AG09309 (cell line): ENCODE measurements at regions not wholly inside any gene's neighbourhood (a gene's known extent, or its start where the extent isn't known, plus 50 kb on each side); places are given as distances from the start of the nearest gene placed in this dataset.

Experiments used
- DNase-seq: peaks from one replicate; pipeline ENCODE4 v3.0.0-alpha.2; 2010; ENCODE audit warnings: low read depth
- H3K4me3 ChIP-seq: 2 replicates; pipeline ENCODE4 v1.5.1; 2011; ENCODE audit warnings: mild to moderate bottlenecking, low read depth, low read length, moderate library complexity; ENCODE audit not compliant: control insufficient read depth
- TF ChIP-seq, protein P1 (sequence below): IDR thresholded peaks from 2 replicates; pipeline ENCODE4 v1.5.1; 2011; ENCODE audit warnings: mild to moderate bottlenecking, low read depth, low read length, inconsistent platforms; ENCODE audit not compliant: insufficient read depth, control insufficient read depth; ENCODE audit errors: missing control alignments

DNA sequence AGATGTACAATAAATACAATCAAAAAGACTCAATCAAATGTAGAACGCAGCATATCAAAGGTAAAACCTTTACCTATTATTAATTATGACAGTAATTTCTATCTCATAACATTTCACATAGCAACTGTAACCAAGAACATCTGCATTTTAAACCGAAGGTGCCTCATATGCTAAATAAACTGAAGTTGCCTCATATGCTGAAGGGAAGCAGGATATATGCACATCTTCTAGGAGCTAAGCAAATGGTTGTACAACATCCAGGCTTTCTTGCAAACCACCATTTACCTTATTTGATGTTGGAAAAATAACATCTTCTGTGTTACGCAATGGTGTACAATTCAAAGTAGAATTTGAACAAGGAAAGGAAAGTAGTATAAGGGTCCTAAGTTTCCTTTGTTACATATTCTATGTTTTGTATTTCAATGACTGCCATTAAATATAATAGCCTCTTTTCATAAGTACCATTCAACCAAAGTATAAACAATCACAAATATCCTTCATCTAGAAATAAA lies 145.9 kb downstream of the SATB1 start:
- TF ChIP-seq, protein P1, sequence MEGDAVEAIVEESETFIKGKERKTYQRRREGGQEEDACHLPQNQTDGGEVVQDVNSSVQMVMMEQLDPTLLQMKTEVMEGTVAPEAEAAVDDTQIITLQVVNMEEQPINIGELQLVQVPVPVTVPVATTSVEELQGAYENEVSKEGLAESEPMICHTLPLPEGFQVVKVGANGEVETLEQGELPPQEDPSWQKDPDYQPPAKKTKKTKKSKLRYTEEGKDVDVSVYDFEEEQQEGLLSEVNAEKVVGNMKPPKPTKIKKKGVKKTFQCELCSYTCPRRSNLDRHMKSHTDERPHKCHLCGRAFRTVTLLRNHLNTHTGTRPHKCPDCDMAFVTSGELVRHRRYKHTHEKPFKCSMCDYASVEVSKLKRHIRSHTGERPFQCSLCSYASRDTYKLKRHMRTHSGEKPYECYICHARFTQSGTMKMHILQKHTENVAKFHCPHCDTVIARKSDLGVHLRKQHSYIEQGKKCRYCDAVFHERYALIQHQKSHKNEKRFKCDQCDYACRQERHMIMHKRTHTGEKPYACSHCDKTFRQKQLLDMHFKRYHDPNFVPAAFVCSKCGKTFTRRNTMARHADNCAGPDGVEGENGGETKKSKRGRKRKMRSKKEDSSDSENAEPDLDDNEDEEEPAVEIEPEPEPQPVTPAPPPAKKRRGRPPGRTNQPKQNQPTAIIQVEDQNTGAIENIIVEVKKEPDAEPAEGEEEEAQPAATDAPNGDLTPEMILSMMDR: no peak
- no peak for DNase-seq
- H3K4me3 ChIP-seq: no peak overlapping the region

DNA sequence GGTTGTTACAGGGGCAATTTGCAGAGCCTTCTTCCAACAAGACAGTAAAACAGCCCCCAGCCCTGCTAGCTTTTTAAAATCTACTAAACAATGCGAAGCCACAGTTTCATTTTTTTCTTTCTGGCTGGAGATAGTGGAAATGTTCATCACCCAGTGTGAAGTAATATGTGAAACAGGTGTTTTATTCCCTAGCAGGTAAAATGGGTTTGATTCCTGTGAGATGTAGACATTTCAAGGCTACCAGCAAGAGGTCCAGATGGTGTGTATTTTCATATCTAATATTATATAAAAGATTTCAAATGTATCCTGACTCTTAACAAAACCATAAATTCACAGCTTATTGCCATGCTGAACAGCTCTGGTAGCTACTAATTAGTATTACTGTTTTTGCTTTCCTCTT lies 160.3 kb downstream of the SATB1 start:
- DNase-seq: no peak

DNA sequence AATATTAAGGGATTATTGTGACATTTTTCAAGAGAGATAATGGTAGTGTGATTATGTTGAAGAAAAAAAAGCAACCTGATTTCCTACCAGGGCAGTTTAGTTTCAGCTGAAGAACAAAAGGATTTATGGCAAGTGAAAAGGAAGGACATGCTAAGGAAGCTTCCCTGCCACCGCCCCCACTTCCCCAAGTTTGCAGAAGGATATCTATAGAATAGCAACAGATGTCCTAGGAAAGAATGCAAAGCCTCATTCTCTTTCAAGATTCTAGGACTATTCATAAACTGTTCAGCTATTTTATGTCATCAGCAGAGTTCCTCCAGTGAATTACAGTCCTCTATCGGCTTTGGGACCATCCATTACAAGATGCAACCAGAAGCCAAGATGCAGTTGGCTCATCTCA lies 160.8 kb downstream of the SATB1 start:
- no peak overlapping the region for H3K4me3 ChIP-seq
- DNase-seq: no peak
- TF ChIP-seq, protein P1: no peak

More for the DNA sequence above, 160.3 kb downstream of the SATB1 start:
- TF ChIP-seq, protein P1: no peak
- no peak overlapping the region for H3K4me3 ChIP-seq

DNA sequence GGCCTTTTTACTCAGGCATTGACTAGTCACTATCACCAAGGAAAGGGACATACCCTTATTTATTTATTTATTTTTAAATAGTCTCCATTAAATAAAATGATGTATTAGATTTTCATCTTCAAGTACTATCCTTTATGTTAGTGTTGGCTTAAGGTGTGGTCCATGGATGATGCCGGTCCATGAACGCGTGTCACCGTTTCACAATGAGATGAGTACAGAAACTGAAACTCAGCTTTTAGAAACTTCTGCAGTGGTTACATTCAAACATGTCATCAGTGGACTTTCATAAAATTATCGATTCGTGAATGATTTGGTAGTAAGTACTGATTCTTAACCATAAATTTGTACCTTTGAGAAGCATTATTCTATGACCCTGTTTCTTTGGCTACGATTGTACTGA lies 166.6 kb downstream of the SATB1 start:
- no peak for DNase-seq
- TF ChIP-seq, protein P1: no peak
- H3K4me3 ChIP-seq: no peak overlapping the region

DNA sequence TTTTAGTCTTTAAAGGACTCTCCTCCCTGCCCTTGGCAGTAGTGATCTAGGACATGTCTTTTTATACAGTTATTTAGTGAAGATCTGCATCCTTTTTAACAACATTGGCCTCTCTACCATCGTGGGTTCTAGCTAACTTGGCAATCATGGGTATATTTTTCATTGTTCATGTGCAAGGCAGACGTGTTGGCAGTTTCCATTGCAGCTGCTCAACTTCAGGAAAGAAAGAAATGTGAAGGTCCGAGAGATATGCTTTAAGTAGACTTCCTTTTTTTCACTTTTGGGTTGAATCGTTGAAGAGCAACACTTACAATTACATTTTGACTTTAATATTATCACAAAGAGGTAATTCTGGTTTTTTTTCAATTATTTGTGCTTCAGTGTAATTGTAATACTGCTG lies 172.6 kb downstream of the SATB1 start:
- TF ChIP-seq, protein P1: no peak
- no peak for DNase-seq
- no peak overlapping the region for H3K4me3 ChIP-seq

DNA sequence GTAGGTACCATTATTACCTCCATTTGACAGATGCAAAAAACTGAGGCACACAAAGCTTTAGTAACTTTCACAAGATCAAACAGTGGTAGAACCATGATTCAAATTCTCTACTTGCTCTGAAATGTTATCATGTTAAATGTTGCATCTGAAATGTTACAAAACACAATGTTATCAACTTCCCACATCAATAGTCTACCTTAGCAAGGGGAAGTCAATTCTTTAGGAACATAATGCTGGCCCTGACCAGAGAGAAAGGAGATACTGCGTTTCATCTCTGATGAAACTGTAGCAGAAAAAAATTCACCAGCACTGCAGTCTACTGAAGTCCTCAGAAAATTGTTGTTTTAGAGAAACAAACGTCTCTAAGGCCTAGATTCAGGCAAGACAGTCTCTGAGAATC lies 174.1 kb downstream of the SATB1 start:
- DNase-seq: no peak
- TF ChIP-seq, protein P1: no peak
- no peak overlapping the region for H3K4me3 ChIP-seq

DNA sequence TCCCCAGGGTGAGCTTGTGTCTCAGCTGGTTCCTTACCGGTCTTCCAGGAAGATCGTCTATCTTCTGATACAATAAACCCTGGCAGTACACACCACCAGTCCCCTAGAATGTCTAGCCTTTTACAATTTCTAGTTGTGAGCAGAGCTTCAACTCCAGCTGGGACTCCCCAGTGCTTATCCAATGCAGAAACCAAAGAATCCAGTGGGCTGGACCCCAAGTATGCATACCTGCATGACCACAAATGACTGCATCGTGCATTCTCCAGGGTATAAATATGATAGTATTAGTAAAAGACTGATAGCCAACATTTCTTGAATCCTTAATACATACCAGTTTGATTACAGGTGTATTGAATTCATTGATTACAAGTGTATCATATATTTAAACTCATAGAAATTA lies 176.0 kb downstream of the SATB1 start:
- TF ChIP-seq, protein P1: no peak
- no peak for DNase-seq

More for the DNA sequence above, 176.0 kb downstream of the SATB1 start:
- no peak overlapping the region for H3K4me3 ChIP-seq
